K562 (cell line): ENCODE measurements at regions not wholly inside any gene's neighbourhood (a gene's known extent, or its start where the extent isn't known, plus 50 kb on each side); places are given as distances from the start of the nearest gene placed in this dataset.

Experiments
- ADNP ChIP-seq: fragments of 200-800 bp; sonication (Bioruptor generic); IDR thresholded peaks from 2 replicates; pipeline ENCODE4 v1.6.1; 2016; ENCODE audit warnings: missing genetic modification characterization, missing compliant biosample characterization
- ARID3A ChIP-seq: IDR thresholded peaks from 2 replicates; pipeline ENCODE4 v1.6.1; 2012; ENCODE audit warnings: low read depth, low read length, improper control_type of control experiment, borderline replicate concordance
- CBX3 ChIP-seq, 2 experiments: IDR thresholded peaks; 1 replicate in 1 of 2; 2 replicates in 1 of 2; pipeline ENCODE4 v1.6.1; 2012; ENCODE audit warnings: inconsistent platforms in 2 of 2, low read length in 2 of 2, borderline replicate concordance in 1 of 2, control low read depth in 1 of 2
- DDX20 ChIP-seq: fragments of 450-650 bp; IDR thresholded peaks from 2 replicates; pipeline ENCODE4 v1.6.1; 2016; ENCODE audit warnings: missing genetic modification characterization, low read depth, mild to moderate bottlenecking, missing compliant biosample characterization, moderate library complexity
- ERF ChIP-seq: fragments of 450-650 bp; formaldehyde crosslinking; IDR thresholded peaks from 2 replicates; pipeline ENCODE4 v1.4.0; 2020; ENCODE audit warnings: mild to moderate bottlenecking, mixed read lengths
- FOXA1 ChIP-seq: fragments of 450-650 bp; IDR thresholded peaks from 2 replicates; pipeline ENCODE4 v1.6.1; 2016; ENCODE audit warnings: mild to moderate bottlenecking, borderline replicate concordance
- HSF4 ChIP-seq: fragments of 250-450 bp; sonication (Bioruptor Pico); IDR thresholded peaks from 2 replicates; pipeline ENCODE4 v2.1.2; 2022; ENCODE audit warnings: mild to moderate bottlenecking, moderate library complexity, borderline replicate concordance
- KAT2B ChIP-seq: IDR thresholded peaks from one replicate; pipeline ENCODE4 v1.6.1; 2012; ENCODE audit warnings: low read depth, mild to moderate bottlenecking, control low read depth, inconsistent platforms, low read length, moderate library complexity
- MCM5 ChIP-seq: fragments of 450-650 bp; IDR thresholded peaks from 2 replicates; pipeline ENCODE4 v1.6.1; 2016; ENCODE audit warnings: low read depth
- TCF7 ChIP-seq: sonication (generic); IDR thresholded peaks from 2 replicates; pipeline ENCODE4 v1.6.1; 2016; ENCODE audit warnings: antibody characterized with exemption, borderline replicate concordance
- TEAD4 ChIP-seq, 2 experiments: sonication (generic) in 1 of 2; formaldehyde crosslinking in 1 of 2; IDR thresholded peaks; 2 replicates each; pipeline versions ENCODE4 v1.6.1 to v1.8.0; 2012 to 2022; ENCODE audit warnings: borderline replicate concordance in 1 of 2, inconsistent platforms in 1 of 2, low read length in 1 of 2, mild to moderate bottlenecking in 1 of 2, missing genetic modification reagents in 1 of 2
- TOE1 ChIP-seq, 2 experiments: fragments of 450-650 bp in 1 of 2; sonication (generic) in 1 of 2; formaldehyde crosslinking in 1 of 2; IDR thresholded peaks; 2 replicates each; pipeline versions ENCODE4 v1.7.1 to v1.8.0; 2016 to 2022; ENCODE audit warnings: borderline replicate concordance in 2 of 2, mild to moderate bottlenecking in 2 of 2, antibody characterized with exemption in 1 of 2, inconsistent platforms in 1 of 2, low read depth in 1 of 2, missing genetic modification reagents in 1 of 2, moderate library complexity in 1 of 2
- ZBTB2 ChIP-seq: fragments of 450-650 bp; IDR thresholded peaks from 2 replicates; pipeline ENCODE4 v1.6.1; 2016; ENCODE audit warnings: antibody characterized with exemption
- ZBTB9 ChIP-seq: fragments of 450-650 bp; formaldehyde crosslinking; IDR thresholded peaks from 2 replicates; pipeline ENCODE4 v1.4.0; 2020; ENCODE audit warnings: mild to moderate bottlenecking, moderate library complexity
- ZNF212 ChIP-seq: fragments of 450-650 bp; formaldehyde crosslinking; IDR thresholded peaks from 2 replicates; pipeline ENCODE4 v1.4.0; 2020; ENCODE audit warnings: mild to moderate bottlenecking
- ZNF217 ChIP-seq: sonication (generic); formaldehyde crosslinking; IDR thresholded peaks from 2 replicates; pipeline ENCODE4 v1.8.0; 2022; ENCODE audit warnings: mild to moderate bottlenecking, missing genetic modification reagents
- ZNF57 ChIP-seq: fragments of 450-650 bp; formaldehyde crosslinking; IDR thresholded peaks from 2 replicates; pipeline ENCODE4 v1.4.0; 2020; ENCODE audit warnings: mild to moderate bottlenecking, moderate library complexity
- ZNF592 ChIP-seq: fragments of 450-650 bp; IDR thresholded peaks from 2 replicates; pipeline ENCODE4 v1.6.1; 2017; ENCODE audit warnings: antibody characterized with exemption, mild to moderate bottlenecking

GRCh38 chr4:15149839-15150592, 147.7 kb downstream of the CPEB2 start (continued):
- no peak for TF ChIP-seq ZNF217
- TF ChIP-seq DDX20 = no peak
- no peak for TF ChIP-seq KAT2B
- TF ChIP-seq ARID3A = no peak
- no peak for TF ChIP-seq MCM5
- no peak for TF ChIP-seq ZBTB9 (CRISPR knock-in tag)
- TF ChIP-seq CBX3 (IDR thresholded peaks at IDR 0.05; ENCODE audit: borderline replicate concordance in 1 of 2, low read length in 2 of 2) = no peak
- no peak for TF ChIP-seq HSF4 (CRISPR knock-in tag)
- TF ChIP-seq TCF7 = no peak
- TF ChIP-seq ERF (CRISPR knock-in tag) = no peak
- TF ChIP-seq ZNF57 (CRISPR knock-in tag) = no peak
- no peak for TF ChIP-seq ZNF212 (CRISPR knock-in tag)
- TF ChIP-seq TEAD4 (IDR thresholded peaks at IDR 0.05; ENCODE audit: low read length) = no peak
- TF ChIP-seq TEAD4 (CRISPR knock-in tag; IDR thresholded peaks at IDR 0.05; ENCODE audit: borderline replicate concordance) = no peak
- TF ChIP-seq TOE1 (IDR thresholded peaks at IDR 0.05; ENCODE audit: borderline replicate concordance) = no peak
- no peak for TF ChIP-seq TOE1 (CRISPR knock-in tag; IDR thresholded peaks at IDR 0.05; ENCODE audit: borderline replicate concordance, low read depth)
- TF ChIP-seq ZNF592 = peak; percentile 68
- no peak for TF ChIP-seq FOXA1
- TF ChIP-seq ADNP (tag) = no peak
- TF ChIP-seq ZBTB2 = no peak
